Mesodermal cell (in vitro differentiated cells): ENCODE measurements at regions not wholly inside any gene's neighbourhood (a gene's known extent, or its start where the extent isn't known, plus 50 kb on each side); places are given as distances from the start of the nearest gene placed in this dataset.

Experiments
- H3K27ac ChIP-seq: 2 replicates; pipeline ENCODE4 v1.7.0; 2013; ENCODE audit warnings: mild to moderate bottlenecking, low read depth, low read length, moderate library complexity; ENCODE audit not compliant: severe bottlenecking
- H3K36me3 ChIP-seq: 2 replicates; pipeline ENCODE4 v1.7.1; 2013; ENCODE audit warnings: mild to moderate bottlenecking, low read length, moderate library complexity; ENCODE audit not compliant: control insufficient read depth, insufficient read depth
- H3K4me1 ChIP-seq: one replicate; pipeline ENCODE4 v1.7.1; 2013; ENCODE audit warnings: mild to moderate bottlenecking, low read length; ENCODE audit not compliant: insufficient read depth, control insufficient read depth, poor library complexity, severe bottlenecking
- H3K4me3 ChIP-seq: 2 replicates; pipeline ENCODE4 v1.7.0; 2013; ENCODE audit warnings: low read length, control low read depth, mild to moderate bottlenecking; ENCODE audit not compliant: insufficient read depth, poor library complexity, severe bottlenecking; ENCODE audit errors: extremely low read depth
- H3K9me3 ChIP-seq: 2 replicates; pipeline ENCODE4 v1.7.1; 2013; ENCODE audit warnings: mild to moderate bottlenecking, low read length, moderate library complexity; ENCODE audit not compliant: control insufficient read depth
- WGBS, 2 experiments: methylation state at CpG; one replicate each; pipeline ENCODE4 v1.1.5; 2013; ENCODE audit warnings: missing lambda C conversion rate in 2 of 2; ENCODE audit not compliant: insufficient coverage in 2 of 2; 5-methylcytosine and 5-hydroxymethylcytosine counted together

- H3K27ac ChIP-seq: no peak overlapping the region
- 87 to 95% methylated on average over 3 to 4 of the region's 5 CpGs for WGBS, 2 experiments
- no peak overlapping the region for H3K4me3 ChIP-seq
- no peaks in the 10 kb centered on the region for H3K9me3 ChIP-seq
- H3K4me1 ChIP-seq: no peaks in the 10 kb centered on the region
- no peaks in the 10 kb centered on the region for H3K36me3 ChIP-seq
Observed at GRCh38 chr7:109497053-109497452, 927.4 kb downstream of the DNAJB9 start.

GRCh38 chr7:109498131-109498530 is 928.5 kb downstream of the DNAJB9 start:
- H3K9me3 ChIP-seq: no peaks in the 10 kb centered on the region
- H3K27ac ChIP-seq: no peak overlapping the region
- H3K4me3 ChIP-seq: no peak overlapping the region
- H3K36me3 ChIP-seq: no peaks in the 10 kb centered on the region
- WGBS, 2 experiments: no CpG with 5 or more reads among the region's 2 CpGs
- H3K4me1 ChIP-seq: no peaks in the 10 kb centered on the region

GRCh38 chr7:109503421-109503820 is 933.7 kb downstream of the DNAJB9 start:
- Histone ChIP-seq H3K4me3 (no peak overlapping the region), H3K4me1 (no peaks in the 10 kb centered on the region), H3K27ac (no peak overlapping the region), H3K36me3 (no peaks in the 10 kb centered on the region), H3K9me3 (no peaks in the 10 kb centered on the region)
- WGBS, 2 experiments: 100% methylated on average over 1 of the region's 2 CpGs; no CpG with 5 or more reads in 1 of the 2 experiments

- Histone ChIP-seq H3K4me1 (no peaks in the 10 kb centered on the region), H3K9me3 (no peaks in the 10 kb centered on the region), H3K4me3 (no peak overlapping the region), H3K27ac (no peak overlapping the region), H3K36me3 (no peaks in the 10 kb centered on the region)
- 83% methylated on average over 1 of the region's 4 CpGs; no CpG with 5 or more reads in 1 of the 2 experiments for WGBS, 2 experiments
Observed at GRCh38 chr7:109522585-109522984, 952.9 kb downstream of the DNAJB9 start.

GRCh38 chr7:109527833-109528232 is 958.2 kb downstream of the DNAJB9 start:
- no peak overlapping the region for H3K27ac ChIP-seq
- no peaks in the 10 kb centered on the region for H3K36me3 ChIP-seq
- no peaks in the 10 kb centered on the region for H3K4me1 ChIP-seq
- H3K4me3 ChIP-seq: no peak overlapping the region
- no peaks in the 10 kb centered on the region for H3K9me3 ChIP-seq

- no peaks in the 10 kb centered on the region for H3K9me3 ChIP-seq
- WGBS, 2 experiments: 92 to 96% methylated on average over 3 to 4 of the region's 4 CpGs
- H3K36me3 ChIP-seq: no peaks in the 10 kb centered on the region
- H3K4me1 ChIP-seq: no peaks in the 10 kb centered on the region
- H3K4me3 ChIP-seq: no peak overlapping the region
- no peak overlapping the region for H3K27ac ChIP-seq
Observed at GRCh38 chr7:109529712-109530111, 960.0 kb downstream of the DNAJB9 start.

GRCh38 chr7:109532262-109532992 is 962.8 kb downstream of the DNAJB9 start:
- Histone ChIP-seq H3K9me3 (no peaks in the 10 kb centered on the region), H3K36me3 (no peaks in the 10 kb centered on the region), H3K4me1 (no peaks in the 10 kb centered on the region), H3K4me3 (no peak overlapping the region), H3K27ac (no peak overlapping the region)
- WGBS, 2 experiments: no CpG with 5 or more reads among the region's 1 CpG

GRCh38 chr7:109545686-109546085 is 976.0 kb downstream of the DNAJB9 start:
- H3K4me3 ChIP-seq: no peak overlapping the region
- no peak overlapping the region for H3K27ac ChIP-seq
- no peaks in the 10 kb centered on the region for H3K36me3 ChIP-seq
- no peaks in the 10 kb centered on the region for H3K4me1 ChIP-seq
- no peaks in the 10 kb centered on the region for H3K9me3 ChIP-seq
- WGBS, 2 experiments: 71 to 100% methylated on average over 1 to 2 of the region's 3 CpGs

GRCh38 chr7:109549471-109550193 is 980.0 kb downstream of the DNAJB9 start:
- Histone ChIP-seq H3K36me3 (no peaks in the 10 kb centered on the region), H3K4me3 (no peak overlapping the region), H3K4me1 (no peaks in the 10 kb centered on the region), H3K9me3 (no peaks in the 10 kb centered on the region), H3K27ac (no peak overlapping the region)
- WGBS, 2 experiments: 87 to 93% methylated on average over 4 to 5 of the region's 7 CpGs

- Histone ChIP-seq H3K4me1 (no peaks in the 10 kb centered on the region), H3K36me3 (no peaks in the 10 kb centered on the region), H3K4me3 (no peak overlapping the region), H3K9me3 (no peaks in the 10 kb centered on the region), H3K27ac (no peak overlapping the region)
- WGBS, 2 experiments: 83% methylated on average over 1 of the region's 2 CpGs
Observed at GRCh38 chr7:109552017-109552416, 982.3 kb downstream of the DNAJB9 start.

- no peak overlapping the region for H3K27ac ChIP-seq
- no peaks in the 10 kb centered on the region for H3K4me1 ChIP-seq
- no peaks in the 10 kb centered on the region for H3K36me3 ChIP-seq
- H3K4me3 ChIP-seq: no peak overlapping the region
- H3K9me3 ChIP-seq: no peaks in the 10 kb centered on the region
- WGBS, 2 experiments: 0% methylated on average over 1 of the region's 4 CpGs; no CpG with 5 or more reads in 1 of the 2 experiments
Observed at GRCh38 chr7:109577265-109577664, 1007.6 kb downstream of the DNAJB9 start.
